ENCODE measurements at regions not wholly inside any gene's neighbourhood (a gene's known extent, or its start where the extent isn't known, plus 50 kb on each side); places are given as distances from the start of the nearest gene placed in this dataset.

DNA sequence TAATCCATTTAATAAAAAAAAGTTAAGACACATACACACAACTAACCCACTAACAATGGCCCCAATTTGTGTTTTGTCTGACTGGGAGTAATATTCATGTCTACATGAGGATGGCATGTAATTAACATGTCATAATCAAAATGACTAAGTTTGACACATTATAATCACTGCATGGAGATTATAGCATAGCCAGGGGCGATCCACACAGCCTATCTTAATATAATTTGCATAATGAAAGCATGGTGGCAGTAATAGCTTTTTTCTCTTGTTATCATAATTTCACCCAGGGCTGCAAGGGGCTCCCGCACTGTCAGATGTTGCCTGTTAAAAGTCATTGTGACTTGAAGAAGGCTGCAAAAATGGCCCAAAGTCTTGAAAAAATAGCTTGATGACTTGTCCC, 243.7 kb downstream of the SMAD2 start:
- no peak overlapping the region for H3K4me3 ChIP-seq (ENCODE audit: low read depth, low read length)
- no peak for TF ChIP-seq CTCF (IDR thresholded peaks at IDR 0.05; ENCODE audit: insufficient read depth, low read depth, low read length, missing control alignments)
- no peak for DNase-seq (ENCODE audit: low read depth)

DNA sequence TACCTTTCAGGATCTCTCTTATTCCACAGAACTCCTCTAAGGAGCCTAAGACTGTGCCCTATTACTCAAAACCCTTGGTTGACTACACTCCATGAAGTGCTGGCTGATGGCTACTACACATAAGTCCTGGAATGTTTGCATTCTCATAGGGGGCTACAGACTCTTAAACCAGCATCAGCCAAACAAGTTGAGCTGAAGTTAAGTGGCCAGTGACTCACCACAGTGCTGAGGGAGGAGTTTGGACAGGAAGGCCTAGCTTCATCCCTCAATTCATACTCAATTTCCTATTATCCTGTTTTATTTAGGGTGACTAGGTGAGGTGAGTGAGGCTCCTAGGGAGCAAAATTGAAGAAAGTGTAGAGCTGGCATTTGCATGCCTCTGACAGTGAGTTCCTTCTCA, 246.7 kb downstream of the SMAD2 start:
- H3K4me3 ChIP-seq (ENCODE audit: low read depth, low read length) = no peak overlapping the region
- TF ChIP-seq CTCF (IDR thresholded peaks at IDR 0.05; ENCODE audit: insufficient read depth, low read depth, low read length, missing control alignments) = no peak
- no peak for DNase-seq (ENCODE audit: low read depth)

DNA sequence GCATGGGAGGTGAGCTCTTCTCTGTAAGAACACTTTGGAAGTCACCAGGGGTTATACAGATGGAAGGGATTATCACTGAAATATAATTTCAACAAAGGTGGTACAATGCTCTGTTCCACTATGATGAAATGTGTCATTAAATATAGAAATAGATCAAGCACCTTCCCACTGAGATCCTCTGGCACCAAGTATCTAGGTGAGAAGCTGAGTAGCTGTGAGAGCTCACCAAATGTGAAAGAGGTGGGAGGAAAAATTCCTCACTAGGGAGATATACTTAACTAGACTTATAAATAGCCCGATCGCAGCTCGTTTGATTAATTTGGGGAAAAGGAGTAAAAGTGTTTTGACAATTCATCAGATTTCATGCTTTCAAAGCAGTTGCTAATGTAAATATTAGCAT, 247.6 kb downstream of the SMAD2 start:
- DNase-seq (ENCODE audit: low read depth) = no peak
- no peak for TF ChIP-seq CTCF (IDR thresholded peaks at IDR 0.05; ENCODE audit: insufficient read depth, low read depth, low read length, missing control alignments)
- H3K4me3 ChIP-seq (ENCODE audit: low read depth, low read length) = no peak overlapping the region

DNA sequence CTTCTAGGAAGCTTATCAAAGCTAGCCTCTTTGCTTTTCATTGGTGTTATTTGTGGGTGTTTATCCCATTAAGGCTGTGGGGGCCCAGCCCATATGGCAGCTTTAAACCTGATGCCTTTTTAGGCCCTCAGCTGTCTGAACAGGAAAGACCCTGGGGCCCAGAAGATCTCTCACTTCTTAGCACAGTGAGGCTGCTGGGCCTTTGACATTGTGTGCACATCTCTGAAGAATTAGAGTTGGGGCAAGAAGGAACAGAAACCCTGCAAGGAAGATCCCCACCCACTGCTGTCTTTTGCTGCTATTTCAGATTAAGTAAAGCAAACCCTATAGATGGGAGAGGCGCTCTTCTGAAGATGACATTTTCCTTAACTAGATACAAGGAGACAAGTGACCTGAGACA, 250.0 kb downstream of the SMAD2 start:
- TF ChIP-seq CTCF (IDR thresholded peaks at IDR 0.05; ENCODE audit: insufficient read depth, low read depth, low read length, missing control alignments) = no peak
- peak; percentile 77 for DNase-seq (ENCODE audit: low read depth)
- no peak overlapping the region for H3K4me3 ChIP-seq (ENCODE audit: low read depth, low read length)

- no peak for TF ChIP-seq CTCF (IDR thresholded peaks at IDR 0.05; ENCODE audit: insufficient read depth, low read depth, low read length, missing control alignments)
- H3K4me3 ChIP-seq (ENCODE audit: low read depth, low read length) = no peak overlapping the region
- peak; percentile 81 for DNase-seq (ENCODE audit: low read depth)
Observed at GRCh38 chr18:47679864-47680263, 250.6 kb downstream of the SMAD2 start.

DNA sequence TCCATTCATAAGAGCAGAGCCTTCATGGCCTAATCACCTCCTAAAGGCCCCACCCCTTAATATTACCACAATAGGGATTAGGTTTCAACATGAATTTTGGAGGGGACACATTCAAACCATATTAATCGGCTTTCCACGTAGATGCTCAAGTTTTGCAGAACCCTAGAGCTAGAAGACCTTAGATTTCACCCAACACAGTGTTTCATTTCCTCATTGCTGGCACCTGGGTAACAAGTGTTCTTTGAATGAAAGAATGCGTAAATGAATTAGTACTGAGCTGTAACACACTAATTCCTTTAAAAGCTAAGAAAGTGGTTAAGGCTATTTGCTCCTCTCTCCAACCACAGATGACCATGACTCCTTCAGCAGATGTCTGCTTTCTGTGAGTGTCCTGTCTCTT, 252.5 kb downstream of the SMAD2 start:
- no peak for TF ChIP-seq CTCF (IDR thresholded peaks at IDR 0.05; ENCODE audit: insufficient read depth, low read depth, low read length, missing control alignments)
- no peak overlapping the region for H3K4me3 ChIP-seq (ENCODE audit: low read depth, low read length)
- DNase-seq (ENCODE audit: low read depth) = peak; percentile 11

DNA sequence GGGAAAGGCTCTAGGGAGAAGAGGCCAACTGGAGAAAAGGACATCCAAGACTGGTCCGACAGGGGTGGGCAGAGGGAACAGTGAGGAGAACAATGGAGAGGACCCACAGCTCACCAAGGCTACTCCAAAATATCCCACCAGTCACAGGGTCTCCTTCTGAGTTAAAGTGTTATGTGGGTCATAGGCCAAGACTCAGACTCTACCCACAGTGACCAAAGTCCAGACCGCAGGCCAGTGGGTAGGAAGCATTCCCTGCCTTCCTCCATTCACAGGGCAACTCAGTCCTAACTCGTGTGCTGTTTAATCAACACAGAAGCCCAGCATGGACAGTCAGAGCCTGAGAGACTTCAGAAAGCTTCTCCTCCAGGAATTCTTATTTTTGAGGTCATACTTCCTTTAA, 260.6 kb downstream of the SMAD2 start:
- no peak for TF ChIP-seq CTCF (IDR thresholded peaks at IDR 0.05; ENCODE audit: insufficient read depth, low read depth, low read length, missing control alignments)
- no peak overlapping the region for H3K4me3 ChIP-seq (ENCODE audit: low read depth, low read length)
- no peak for DNase-seq (ENCODE audit: low read depth)
